Lower leg skin (tissue), 4 donors: ENCODE measurements at regions not wholly inside any gene's neighbourhood (a gene's known extent, or its start where the extent isn't known, plus 50 kb on each side); places are given as distances from the start of the nearest gene placed in this dataset.

Source experiments
- DNase-seq, 2 donors: peaks; one replicate each; pipeline ENCODE4 v3.0.0-alpha.2; 2019; ENCODE audit warnings: low spot score in 2 of 2
- H3K4me3 ChIP-seq: fragments of 200-600 bp; sonication (generic); 2 replicates; pipeline ENCODE4 v1.5.1; 2017; ENCODE audit warnings: mild to moderate bottlenecking, low read depth; ENCODE audit not compliant: poor library complexity, severe bottlenecking
- CTCF ChIP-seq, 3 donors: fragments of 450-650 bp; IDR thresholded peaks; one replicate each; pipeline ENCODE4 v1.5.1; 2016; ENCODE audit warnings: antibody characterized with exemption in 3 of 3, mild to moderate bottlenecking in 3 of 3, moderate library complexity in 2 of 3
- POLR2A ChIP-seq, 2 donors: fragments of 450-650 bp; IDR thresholded peaks; one replicate each; pipeline ENCODE4 v1.6.1; 2016 to 2017; ENCODE audit warnings: antibody characterized with exemption in 2 of 2, mild to moderate bottlenecking in 1 of 2, moderate library complexity in 1 of 2
- WGBS, 2 donors: methylation state at CpG; one replicate each; pipeline ENCODE4 v1.1.5; 2018; 5-methylcytosine and 5-hydroxymethylcytosine counted together
- intact Hi-C: fragments of 100-400 bp; cut with DNase I; formaldehyde crosslinking; loops from one replicate; pipeline ENCODE4 v1.15.0; 2023; ENCODE audit warnings: low total_unique reads

GRCh38 chrX:20435913-20436312 is 169.2 kb upstream of the RPS6KA3 start:
- no peak for DNase-seq
- intact Hi-C loops = loop anchor here (10.0 kb wide), 1 partner anchor 181 kb away; no protein-coding TSS in a partner anchor
- TF ChIP-seq CTCF (IDR thresholded peaks at IDR 0.05) (no peak), POLR2A (IDR thresholded peaks at IDR 0.05) (no peak)
- H3K4me3 ChIP-seq = no peak overlapping the region
- 81 to 92% methylated on average over 1 of the region's 1 CpG for WGBS, 2 donors

- WGBS, 2 donors = 72 to 75% methylated on average over 3 of the region's 3 CpGs
These were observed 168.3 kb upstream of the RPS6KA3 start for GRCh38 chrX:20434986-20435385.

GRCh38 chrX:20433388-20433775 is 166.7 kb upstream of the RPS6KA3 start:
- 88 to 100% methylated on average over 1 of the region's 1 CpG for WGBS, 2 donors
- intact Hi-C loops = loop anchor here (10.0 kb wide), 1 partner anchor 179 kb away; no protein-coding TSS in a partner anchor
- H3K4me3 ChIP-seq = no peak overlapping the region
- no peak for DNase-seq
- TF ChIP-seq POLR2A (IDR thresholded peaks at IDR 0.05) = no peak
- TF ChIP-seq CTCF (IDR thresholded peaks at IDR 0.05) = no peak

More at GRCh38 chrX:20434986-20435385, 168.3 kb upstream of the RPS6KA3 start:
- DNase-seq = no peak
- H3K4me3 ChIP-seq = no peak overlapping the region
- intact Hi-C loops = loop anchor here (10.0 kb wide), 1 partner anchor 180 kb away; no protein-coding TSS in a partner anchor
- TF ChIP-seq CTCF (IDR thresholded peaks at IDR 0.05) (no peak), POLR2A (IDR thresholded peaks at IDR 0.05) (no peak)

GRCh38 chrX:20432746-20433387 is 166.2 kb upstream of the RPS6KA3 start:
- no peak for DNase-seq
- 61 to 72% methylated on average over 2 of the region's 2 CpGs for WGBS, 2 donors
- TF ChIP-seq CTCF (IDR thresholded peaks at IDR 0.05) (no peak), POLR2A (IDR thresholded peaks at IDR 0.05) (no peak)
- intact Hi-C loops = loop anchor here (10.0 kb wide), 1 partner anchor 178 kb away; no protein-coding TSS in a partner anchor
- no peak overlapping the region for H3K4me3 ChIP-seq

GRCh38 chrX:20432048-20432447 is 165.3 kb upstream of the RPS6KA3 start:
- DNase-seq = no peak
- intact Hi-C loops = loop anchor here (10.0 kb wide), 1 partner anchor 177 kb away; no protein-coding TSS in a partner anchor
- TF ChIP-seq POLR2A (IDR thresholded peaks at IDR 0.05) (no peak), CTCF (IDR thresholded peaks at IDR 0.05) (no peak)
- 47 to 54% methylated on average over 3 of the region's 3 CpGs for WGBS, 2 donors
- H3K4me3 ChIP-seq = no peak overlapping the region
